ENCODE measurements at regions not wholly inside any gene's neighbourhood (a gene's known extent, or its start where the extent isn't known, plus 50 kb on each side); places are given as distances from the start of the nearest gene placed in this dataset.

DNA sequence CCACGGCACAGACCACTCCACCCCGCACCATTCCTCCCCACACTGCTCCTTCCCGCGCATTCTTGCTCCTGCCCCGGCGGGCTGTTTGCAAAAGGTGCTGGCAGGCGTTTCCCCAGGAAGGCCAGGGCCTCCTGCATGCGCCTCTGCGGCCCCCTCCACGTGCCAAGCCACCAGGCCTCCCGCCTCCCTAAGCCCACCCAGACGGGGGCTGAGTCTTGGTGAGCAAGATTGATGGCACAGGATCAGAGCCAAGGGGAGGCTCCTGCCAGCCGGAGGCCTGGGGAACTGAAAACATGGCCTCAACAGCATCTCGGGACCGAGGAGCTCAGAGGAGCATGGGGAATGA is 328.3 kb upstream of the DIO3 start:
- H3K36me3 Mint-ChIP-seq (ENCODE audit: low read depth): no peaks in the 10 kb centered on the region
- Histone ChIP-seq H3K27ac (ENCODE audit: low read depth) (no peak overlapping the region), H3K4me2 (no peak overlapping the region), H4K20me1 (replicated peaks; ENCODE audit: insufficient read depth) (no peaks in the 10 kb centered on the region), H3K9me2 (ENCODE audit: insufficient read depth) (no peaks in the 10 kb centered on the region), H2AFZ (peak overlapping the region; percentile 76), H3K36me3 (ENCODE audit: insufficient read depth) (no peaks in the 10 kb centered on the region), H3K4me3 (no peak overlapping the region), H3K4me1 (ENCODE audit: insufficient read depth) (no peaks in the 10 kb centered on the region), H3K27me3 (ENCODE audit: insufficient read depth) (no peaks in the 10 kb centered on the region), H3K79me2 (replicated peaks; ENCODE audit: insufficient read depth) (no peaks in the 10 kb centered on the region), H3F3A (replicated peaks; ENCODE audit: low read depth) (no peaks in the 10 kb centered on the region)
- H3K4me3 Mint-ChIP-seq: no peak overlapping the region
- H3K27me3 Mint-ChIP-seq (ENCODE audit: insufficient read depth, low read depth, poor library complexity): peaks cover 5% of the 10 kb centered on the region
- H3K27ac Mint-ChIP-seq: no peak overlapping the region
- TF ChIP-seq NANOG (IDR thresholded peaks at IDR 0.05; ENCODE audit: borderline replicate concordance) (no peak), CREB1 (CRISPR knock-in tag; IDR thresholded peaks at IDR 0.05; ENCODE audit: low read depth) (no peak), EZH2phosphoT487 (IDR thresholded peaks at IDR 0.05; ENCODE audit: unreplicated experiment) (no peak), ZNF114 (CRISPR knock-in tag; IDR thresholded peaks at IDR 0.05) (no peak), JUNB (IDR thresholded peaks at IDR 0.05; ENCODE audit: unreplicated experiment) (no peak), STAT1 (IDR thresholded peaks at IDR 0.05; ENCODE audit: unreplicated experiment) (no peak), ZNF331 (CRISPR knock-in tag; IDR thresholded peaks at IDR 0.05; ENCODE audit: low read depth) (no peak), POLR2AphosphoS5 (IDR thresholded peaks at IDR 0.05; ENCODE audit: low read depth) (no peak), EZH2 (IDR thresholded peaks at IDR 0.05; ENCODE audit: low read depth, unreplicated experiment) (no peak)
- TF ChIP-seq, protein P1, sequence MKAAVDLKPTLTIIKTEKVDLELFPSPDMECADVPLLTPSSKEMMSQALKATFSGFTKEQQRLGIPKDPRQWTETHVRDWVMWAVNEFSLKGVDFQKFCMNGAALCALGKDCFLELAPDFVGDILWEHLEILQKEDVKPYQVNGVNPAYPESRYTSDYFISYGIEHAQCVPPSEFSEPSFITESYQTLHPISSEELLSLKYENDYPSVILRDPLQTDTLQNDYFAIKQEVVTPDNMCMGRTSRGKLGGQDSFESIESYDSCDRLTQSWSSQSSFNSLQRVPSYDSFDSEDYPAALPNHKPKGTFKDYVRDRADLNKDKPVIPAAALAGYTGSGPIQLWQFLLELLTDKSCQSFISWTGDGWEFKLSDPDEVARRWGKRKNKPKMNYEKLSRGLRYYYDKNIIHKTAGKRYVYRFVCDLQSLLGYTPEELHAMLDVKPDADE (IDR thresholded peaks at IDR 0.05): no peak
- TF ChIP-seq, protein P2, sequence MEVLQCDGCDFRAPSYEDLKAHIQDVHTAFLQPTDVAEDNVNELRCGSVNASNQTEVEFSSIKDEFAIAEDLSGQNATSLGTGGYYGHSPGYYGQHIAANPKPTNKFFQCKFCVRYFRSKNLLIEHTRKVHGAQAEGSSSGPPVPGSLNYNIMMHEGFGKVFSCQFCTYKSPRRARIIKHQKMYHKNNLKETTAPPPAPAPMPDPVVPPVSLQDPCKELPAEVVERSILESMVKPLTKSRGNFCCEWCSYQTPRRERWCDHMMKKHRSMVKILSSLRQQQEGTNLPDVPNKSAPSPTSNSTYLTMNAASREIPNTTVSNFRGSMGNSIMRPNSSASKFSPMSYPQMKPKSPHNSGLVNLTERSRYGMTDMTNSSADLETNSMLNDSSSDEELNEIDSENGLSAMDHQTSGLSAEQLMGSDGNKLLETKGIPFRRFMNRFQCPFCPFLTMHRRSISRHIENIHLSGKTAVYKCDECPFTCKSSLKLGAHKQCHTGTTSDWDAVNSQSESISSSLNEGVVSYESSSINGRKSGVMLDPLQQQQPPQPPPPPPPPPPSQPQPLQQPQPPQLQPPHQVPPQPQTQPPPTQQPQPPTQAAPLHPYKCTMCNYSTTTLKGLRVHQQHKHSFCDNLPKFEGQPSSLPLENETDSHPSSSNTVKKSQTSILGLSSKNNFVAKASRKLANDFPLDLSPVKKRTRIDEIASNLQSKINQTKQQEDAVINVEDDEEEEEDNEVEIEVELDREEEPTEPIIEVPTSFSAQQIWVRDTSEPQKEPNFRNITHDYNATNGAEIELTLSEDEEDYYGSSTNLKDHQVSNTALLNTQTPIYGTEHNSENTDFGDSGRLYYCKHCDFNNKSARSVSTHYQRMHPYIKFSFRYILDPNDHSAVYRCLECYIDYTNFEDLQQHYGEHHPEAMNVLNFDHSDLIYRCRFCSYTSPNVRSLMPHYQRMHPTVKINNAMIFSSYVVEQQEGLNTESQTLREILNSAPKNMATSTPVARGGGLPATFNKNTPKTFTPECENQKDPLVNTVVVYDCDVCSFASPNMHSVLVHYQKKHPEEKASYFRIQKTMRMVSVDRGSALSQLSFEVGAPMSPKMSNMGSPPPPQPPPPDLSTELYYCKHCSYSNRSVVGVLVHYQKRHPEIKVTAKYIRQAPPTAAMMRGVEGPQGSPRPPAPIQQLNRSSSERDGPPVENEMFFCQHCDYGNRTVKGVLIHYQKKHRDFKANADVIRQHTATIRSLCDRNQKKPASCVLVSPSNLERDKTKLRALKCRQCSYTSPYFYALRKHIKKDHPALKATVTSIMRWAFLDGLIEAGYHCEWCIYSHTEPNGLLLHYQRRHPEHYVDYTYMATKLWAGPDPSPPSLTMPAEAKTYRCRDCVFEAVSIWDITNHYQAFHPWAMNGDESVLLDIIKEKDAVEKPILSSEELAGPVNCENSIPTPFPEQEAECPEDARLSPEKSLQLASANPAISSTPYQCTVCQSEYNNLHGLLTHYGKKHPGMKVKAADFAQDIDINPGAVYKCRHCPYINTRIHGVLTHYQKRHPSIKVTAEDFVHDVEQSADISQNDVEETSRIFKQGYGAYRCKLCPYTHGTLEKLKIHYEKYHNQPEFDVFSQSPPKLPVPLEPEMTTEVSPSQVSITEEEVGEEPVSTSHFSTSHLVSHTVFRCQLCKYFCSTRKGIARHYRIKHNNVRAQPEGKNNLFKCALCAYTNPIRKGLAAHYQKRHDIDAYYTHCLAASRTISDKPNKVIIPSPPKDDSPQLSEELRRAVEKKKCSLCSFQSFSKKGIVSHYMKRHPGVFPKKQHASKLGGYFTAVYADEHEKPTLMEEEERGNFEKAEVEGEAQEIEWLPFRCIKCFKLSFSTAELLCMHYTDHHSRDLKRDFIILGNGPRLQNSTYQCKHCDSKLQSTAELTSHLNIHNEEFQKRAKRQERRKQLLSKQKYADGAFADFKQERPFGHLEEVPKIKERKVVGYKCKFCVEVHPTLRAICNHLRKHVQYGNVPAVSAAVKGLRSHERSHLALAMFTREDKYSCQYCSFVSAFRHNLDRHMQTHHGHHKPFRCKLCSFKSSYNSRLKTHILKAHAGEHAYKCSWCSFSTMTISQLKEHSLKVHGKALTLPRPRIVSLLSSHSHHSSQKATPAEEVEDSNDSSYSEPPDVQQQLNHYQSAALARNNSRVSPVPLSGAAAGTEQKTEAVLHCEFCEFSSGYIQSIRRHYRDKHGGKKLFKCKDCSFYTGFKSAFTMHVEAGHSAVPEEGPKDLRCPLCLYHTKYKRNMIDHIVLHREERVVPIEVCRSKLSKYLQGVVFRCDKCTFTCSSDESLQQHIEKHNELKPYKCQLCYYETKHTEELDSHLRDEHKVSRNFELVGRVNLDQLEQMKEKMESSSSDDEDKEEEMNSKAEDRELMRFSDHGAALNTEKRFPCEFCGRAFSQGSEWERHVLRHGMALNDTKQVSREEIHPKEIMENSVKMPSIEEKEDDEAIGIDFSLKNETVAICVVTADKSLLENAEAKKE (CRISPR knock-in tag; IDR thresholded peaks at IDR 0.05): no peak
- TF ChIP-seq, protein P3, sequence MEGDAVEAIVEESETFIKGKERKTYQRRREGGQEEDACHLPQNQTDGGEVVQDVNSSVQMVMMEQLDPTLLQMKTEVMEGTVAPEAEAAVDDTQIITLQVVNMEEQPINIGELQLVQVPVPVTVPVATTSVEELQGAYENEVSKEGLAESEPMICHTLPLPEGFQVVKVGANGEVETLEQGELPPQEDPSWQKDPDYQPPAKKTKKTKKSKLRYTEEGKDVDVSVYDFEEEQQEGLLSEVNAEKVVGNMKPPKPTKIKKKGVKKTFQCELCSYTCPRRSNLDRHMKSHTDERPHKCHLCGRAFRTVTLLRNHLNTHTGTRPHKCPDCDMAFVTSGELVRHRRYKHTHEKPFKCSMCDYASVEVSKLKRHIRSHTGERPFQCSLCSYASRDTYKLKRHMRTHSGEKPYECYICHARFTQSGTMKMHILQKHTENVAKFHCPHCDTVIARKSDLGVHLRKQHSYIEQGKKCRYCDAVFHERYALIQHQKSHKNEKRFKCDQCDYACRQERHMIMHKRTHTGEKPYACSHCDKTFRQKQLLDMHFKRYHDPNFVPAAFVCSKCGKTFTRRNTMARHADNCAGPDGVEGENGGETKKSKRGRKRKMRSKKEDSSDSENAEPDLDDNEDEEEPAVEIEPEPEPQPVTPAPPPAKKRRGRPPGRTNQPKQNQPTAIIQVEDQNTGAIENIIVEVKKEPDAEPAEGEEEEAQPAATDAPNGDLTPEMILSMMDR (conservative IDR thresholded peaks at IDR 0.05; ENCODE audit: low read depth in 2 of 2): no peak
- TF ChIP-seq, protein P4, sequence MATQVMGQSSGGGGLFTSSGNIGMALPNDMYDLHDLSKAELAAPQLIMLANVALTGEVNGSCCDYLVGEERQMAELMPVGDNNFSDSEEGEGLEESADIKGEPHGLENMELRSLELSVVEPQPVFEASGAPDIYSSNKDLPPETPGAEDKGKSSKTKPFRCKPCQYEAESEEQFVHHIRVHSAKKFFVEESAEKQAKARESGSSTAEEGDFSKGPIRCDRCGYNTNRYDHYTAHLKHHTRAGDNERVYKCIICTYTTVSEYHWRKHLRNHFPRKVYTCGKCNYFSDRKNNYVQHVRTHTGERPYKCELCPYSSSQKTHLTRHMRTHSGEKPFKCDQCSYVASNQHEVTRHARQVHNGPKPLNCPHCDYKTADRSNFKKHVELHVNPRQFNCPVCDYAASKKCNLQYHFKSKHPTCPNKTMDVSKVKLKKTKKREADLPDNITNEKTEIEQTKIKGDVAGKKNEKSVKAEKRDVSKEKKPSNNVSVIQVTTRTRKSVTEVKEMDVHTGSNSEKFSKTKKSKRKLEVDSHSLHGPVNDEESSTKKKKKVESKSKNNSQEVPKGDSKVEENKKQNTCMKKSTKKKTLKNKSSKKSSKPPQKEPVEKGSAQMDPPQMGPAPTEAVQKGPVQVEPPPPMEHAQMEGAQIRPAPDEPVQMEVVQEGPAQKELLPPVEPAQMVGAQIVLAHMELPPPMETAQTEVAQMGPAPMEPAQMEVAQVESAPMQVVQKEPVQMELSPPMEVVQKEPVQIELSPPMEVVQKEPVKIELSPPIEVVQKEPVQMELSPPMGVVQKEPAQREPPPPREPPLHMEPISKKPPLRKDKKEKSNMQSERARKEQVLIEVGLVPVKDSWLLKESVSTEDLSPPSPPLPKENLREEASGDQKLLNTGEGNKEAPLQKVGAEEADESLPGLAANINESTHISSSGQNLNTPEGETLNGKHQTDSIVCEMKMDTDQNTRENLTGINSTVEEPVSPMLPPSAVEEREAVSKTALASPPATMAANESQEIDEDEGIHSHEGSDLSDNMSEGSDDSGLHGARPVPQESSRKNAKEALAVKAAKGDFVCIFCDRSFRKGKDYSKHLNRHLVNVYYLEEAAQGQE (IDR thresholded peaks at IDR 0.05; ENCODE audit: unreplicated experiment): no peak
- peaks cover 11% of the 10 kb centered on the region for H3K4me1 Mint-ChIP-seq
- H3K9me3 Mint-ChIP-seq: no peaks in the 10 kb centered on the region
- ATAC-seq (peak; percentile 8; the same call in 2 of the 3 replicates), DNase-seq (ENCODE audit: low spot score) (peak; percentile 9)
